ENCODE measurements at regions not wholly inside any gene's neighbourhood (a gene's known extent, or its start where the extent isn't known, plus 50 kb on each side); places are given as distances from the start of the nearest gene placed in this dataset.
A peak's percentile ranks its signal among the peaks of the same experiment; 100 is the strongest.

DNA sequence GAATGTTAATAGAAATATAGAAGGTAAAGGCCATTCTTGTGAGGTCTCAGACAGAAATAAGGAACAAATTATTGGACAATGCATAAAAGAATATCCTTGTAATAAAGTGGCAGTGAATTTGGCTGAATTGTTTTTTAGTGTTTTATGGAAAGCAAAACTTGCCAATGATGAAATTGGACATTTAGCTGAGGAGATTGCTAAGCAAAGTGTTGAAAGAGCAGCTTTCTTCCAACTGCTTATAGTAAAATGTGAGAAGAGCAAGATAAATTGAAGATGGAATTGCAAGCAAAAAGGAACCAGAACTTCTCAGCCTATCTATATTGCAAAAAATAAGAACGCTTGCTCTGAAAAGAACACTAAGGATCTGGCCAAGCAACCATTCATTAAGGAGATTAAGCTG, 245.7 kb downstream of the MREG start:
- peaks cover 0 to 8% (median 8%) of the 10 kb centered on the region in 5 donors for H3K9me3 ChIP-seq (ENCODE audit: control insufficient read depth in 5 of 5, low read length in 5 of 5)
- no peaks in the 10 kb centered on the region for H3K36me3 ChIP-seq (ENCODE audit: control insufficient read depth in 5 of 5, insufficient read depth in 5 of 5, low read length in 5 of 5)
- no peaks in the 10 kb centered on the region for H3K27me3 ChIP-seq (ENCODE audit: control insufficient read depth in 5 of 5, insufficient read depth in 4 of 5, low read length in 5 of 5)
- H3K4me1 ChIP-seq (ENCODE audit: control insufficient read depth in 5 of 5, insufficient read depth in 5 of 5, low read length in 5 of 5): peaks cover 0 to 6% (median 5%) of the 10 kb centered on the region in 5 donors
- no peak overlapping the region for H3K9ac ChIP-seq (ENCODE audit: low read length in 5 of 5)
- no peak overlapping the region for H3K4me3 ChIP-seq (ENCODE audit: low read depth in 1 of 5, low read length in 5 of 5)
- no peak overlapping the region for H3K27ac ChIP-seq (ENCODE audit: low read depth, low read length)

DNA sequence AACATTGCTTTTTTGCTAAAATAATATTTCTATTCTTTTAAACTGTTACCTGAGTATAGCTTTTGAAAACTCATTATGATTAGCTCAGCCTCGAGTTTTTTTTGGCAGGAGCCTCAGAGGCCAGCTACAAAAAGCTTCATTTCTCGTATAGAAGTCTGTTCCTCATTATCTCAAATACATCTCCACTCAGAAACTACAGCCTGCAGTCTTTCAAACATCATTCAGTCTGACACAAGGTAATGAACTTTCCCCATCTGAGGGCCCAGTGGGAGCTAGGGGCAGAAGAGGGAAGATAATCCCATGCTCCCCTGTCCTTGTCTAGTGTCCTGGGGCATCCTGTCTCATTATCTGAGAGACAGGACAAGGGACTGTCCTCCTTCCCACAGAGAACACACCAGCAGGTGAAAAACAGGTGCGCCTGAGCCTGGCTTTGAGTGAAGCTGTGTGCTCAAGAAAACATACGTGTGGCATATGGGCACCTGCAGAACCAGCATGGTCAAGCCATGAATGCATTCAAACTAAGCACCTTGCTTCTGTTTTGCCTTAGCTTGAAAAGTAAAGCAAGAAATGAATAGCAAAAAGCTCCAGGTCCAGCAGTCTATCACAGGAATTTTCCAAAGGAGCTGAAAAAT, 247.5 kb downstream of the MREG start:
- Histone ChIP-seq H3K27me3 (ENCODE audit: control insufficient read depth in 5 of 5, insufficient read depth in 4 of 5, low read length in 5 of 5) (no peaks in the 10 kb centered on the region), H3K27ac (ENCODE audit: low read depth, low read length) (no peak overlapping the region)

DNA sequence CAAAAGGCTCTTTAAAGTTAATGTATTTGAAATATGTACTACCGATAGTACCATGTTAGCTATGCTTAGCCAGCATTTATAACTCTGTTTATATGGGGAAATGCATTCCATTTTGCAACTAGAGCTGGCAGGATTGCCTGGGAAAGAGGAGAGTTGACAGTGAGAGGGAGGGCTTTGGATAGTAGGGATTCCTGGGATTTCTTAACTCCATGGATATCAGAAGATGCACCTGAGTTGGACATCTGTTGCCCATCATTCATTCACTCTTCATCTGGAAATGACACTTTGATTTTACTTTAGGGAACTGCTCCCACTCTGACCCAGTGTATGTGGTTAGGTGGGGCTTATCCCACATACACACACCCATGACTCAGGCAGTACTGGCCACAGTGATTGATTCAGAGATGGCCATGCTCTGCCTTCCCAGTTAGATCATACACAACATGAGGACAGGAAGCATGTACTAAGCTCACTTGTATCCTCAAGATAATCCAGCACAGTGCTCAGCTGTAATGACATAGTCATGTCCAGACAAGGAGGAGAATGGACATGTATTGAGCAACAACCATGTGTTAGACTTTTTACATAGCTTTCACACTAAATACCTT, 248.8 kb downstream of the MREG start:
- H3K36me3 ChIP-seq (ENCODE audit: control insufficient read depth in 5 of 5, insufficient read depth in 5 of 5, low read length in 5 of 5): no peaks in the 10 kb centered on the region
- no peak overlapping the region for H3K27ac ChIP-seq (ENCODE audit: low read depth, low read length)
- H3K4me1 ChIP-seq (ENCODE audit: control insufficient read depth in 5 of 5, insufficient read depth in 5 of 5, low read length in 5 of 5): peaks cover 0 to 6% (median 5%) of the 10 kb centered on the region in 5 donors
- H3K9me3 ChIP-seq (ENCODE audit: control insufficient read depth in 5 of 5, low read length in 5 of 5): peaks cover 0 to 8% (median 8%) of the 10 kb centered on the region in 5 donors
- no peak overlapping the region for H3K4me3 ChIP-seq (ENCODE audit: low read depth in 1 of 5, low read length in 5 of 5)
- H3K9ac ChIP-seq (ENCODE audit: low read length in 5 of 5): no peak overlapping the region
- H3K27me3 ChIP-seq (ENCODE audit: control insufficient read depth in 5 of 5, insufficient read depth in 4 of 5, low read length in 5 of 5): no peaks in the 10 kb centered on the region

More for the DNA sequence above, 247.5 kb downstream of the MREG start:
- no peak overlapping the region for H3K9ac ChIP-seq (ENCODE audit: low read length in 5 of 5)
- peaks cover 0 to 6% (median 5%) of the 10 kb centered on the region in 5 donors for H3K4me1 ChIP-seq (ENCODE audit: control insufficient read depth in 5 of 5, insufficient read depth in 5 of 5, low read length in 5 of 5)
- H3K9me3 ChIP-seq (ENCODE audit: control insufficient read depth in 5 of 5, low read length in 5 of 5): peaks cover 0 to 8% (median 8%) of the 10 kb centered on the region in 5 donors
- H3K4me3 ChIP-seq (ENCODE audit: low read depth in 1 of 5, low read length in 5 of 5): no peak overlapping the region
- H3K36me3 ChIP-seq (ENCODE audit: control insufficient read depth in 5 of 5, insufficient read depth in 5 of 5, low read length in 5 of 5): no peaks in the 10 kb centered on the region

DNA sequence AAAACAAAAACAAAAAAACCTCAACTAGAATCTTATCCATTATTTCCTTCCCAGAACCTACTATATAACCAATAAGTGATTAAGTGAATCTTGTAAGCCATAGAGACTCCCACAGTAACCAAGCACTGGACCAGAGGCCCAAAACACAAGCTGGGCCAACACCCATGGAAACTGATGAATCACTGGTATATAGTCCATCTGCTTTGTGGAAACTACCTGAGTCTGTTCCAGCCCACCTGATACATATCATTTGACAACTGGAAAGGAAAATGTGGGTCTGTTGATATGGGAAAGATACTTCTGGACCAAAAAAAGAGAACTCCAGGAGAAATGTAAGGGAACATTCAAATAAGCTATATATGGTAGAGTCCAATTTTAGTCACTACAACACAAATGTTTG, 252.8 kb downstream of the MREG start:
- Histone ChIP-seq H3K9ac (ENCODE audit: low read length in 5 of 5) (no peak overlapping the region), H3K27me3 (ENCODE audit: control insufficient read depth in 5 of 5, insufficient read depth in 4 of 5, low read length in 5 of 5) (no peaks in the 10 kb centered on the region), H3K36me3 (ENCODE audit: control insufficient read depth in 5 of 5, insufficient read depth in 5 of 5, low read length in 5 of 5) (no peaks in the 10 kb centered on the region), H3K9me3 (ENCODE audit: control insufficient read depth in 5 of 5, low read length in 5 of 5) (no peaks in the 10 kb centered on the region), H3K4me3 (ENCODE audit: low read depth in 1 of 5, low read length in 5 of 5) (no peak overlapping the region), H3K4me1 (ENCODE audit: control insufficient read depth in 5 of 5, insufficient read depth in 5 of 5, low read length in 5 of 5) (peaks cover 0 to 25% (median 15%) of the 10 kb centered on the region in 5 donors), H3K27ac (ENCODE audit: low read depth, low read length) (no peak overlapping the region)

DNA sequence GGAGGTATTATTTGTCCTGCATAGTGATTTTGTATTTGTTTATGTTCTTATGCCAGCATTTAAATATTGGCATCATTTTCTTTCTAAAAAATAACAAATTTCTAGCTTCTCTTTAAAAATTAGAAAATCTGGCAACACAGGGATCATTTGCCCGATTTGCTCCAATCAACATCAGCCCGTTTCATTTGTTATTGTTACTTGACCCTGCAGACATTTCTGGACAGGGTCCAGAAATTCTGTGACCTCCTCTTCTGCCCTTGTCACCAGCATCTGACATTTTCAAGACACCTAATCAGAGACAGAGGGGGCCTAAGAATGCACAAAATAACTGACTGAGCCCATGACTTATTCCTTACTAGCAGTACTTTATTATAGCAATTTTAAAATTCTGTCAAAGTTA, 253.3 kb downstream of the MREG start:
- Histone ChIP-seq H3K27ac (ENCODE audit: low read depth, low read length) (no peak overlapping the region), H3K27me3 (ENCODE audit: control insufficient read depth in 5 of 5, insufficient read depth in 4 of 5, low read length in 5 of 5) (no peaks in the 10 kb centered on the region), H3K36me3 (ENCODE audit: control insufficient read depth in 5 of 5, insufficient read depth in 5 of 5, low read length in 5 of 5) (no peaks in the 10 kb centered on the region), H3K9ac (ENCODE audit: low read length in 5 of 5) (no peak overlapping the region), H3K4me1 (ENCODE audit: control insufficient read depth in 5 of 5, insufficient read depth in 5 of 5, low read length in 5 of 5) (peaks cover 0 to 25% (median 20%) of the 10 kb centered on the region in 5 donors), H3K9me3 (ENCODE audit: control insufficient read depth in 5 of 5, low read length in 5 of 5) (no peaks in the 10 kb centered on the region), H3K4me3 (ENCODE audit: low read depth in 1 of 5, low read length in 5 of 5) (no peak overlapping the region)

DNA sequence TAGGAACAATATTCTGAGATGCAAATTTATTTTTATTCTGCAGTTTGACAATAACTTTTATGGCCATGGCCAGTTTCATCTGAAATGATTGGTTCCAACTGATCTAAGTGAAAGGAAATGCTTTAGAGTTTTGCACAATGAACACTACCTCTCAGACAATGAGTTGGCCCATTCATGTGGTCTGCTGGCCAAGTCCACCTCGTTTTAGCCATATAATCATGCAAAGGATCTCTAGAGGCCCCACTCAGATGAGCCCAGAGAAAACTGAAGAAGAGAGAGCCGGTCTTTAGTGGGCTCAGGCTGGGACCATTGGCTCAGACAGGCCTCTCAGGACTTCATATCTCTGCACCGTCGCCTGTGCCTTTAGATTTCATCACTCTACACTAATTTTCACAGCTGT, 254.7 kb downstream of the MREG start:
- Histone ChIP-seq H3K4me1 (ENCODE audit: control insufficient read depth in 5 of 5, insufficient read depth in 5 of 5, low read length in 5 of 5) (peaks cover 0 to 32% (median 25%) of the 10 kb centered on the region in 5 donors), H3K9me3 (ENCODE audit: control insufficient read depth in 5 of 5, low read length in 5 of 5) (no peaks in the 10 kb centered on the region), H3K4me3 (ENCODE audit: low read depth in 1 of 5, low read length in 5 of 5) (peak overlapping the region in 1 of 5 donors; percentile 1), H3K27me3 (ENCODE audit: control insufficient read depth in 5 of 5, insufficient read depth in 4 of 5, low read length in 5 of 5) (no peaks in the 10 kb centered on the region), H3K9ac (ENCODE audit: low read length in 5 of 5) (no peak overlapping the region), H3K36me3 (ENCODE audit: control insufficient read depth in 5 of 5, insufficient read depth in 5 of 5, low read length in 5 of 5) (no peaks in the 10 kb centered on the region), H3K27ac (ENCODE audit: low read depth, low read length) (no peak overlapping the region)

DNA sequence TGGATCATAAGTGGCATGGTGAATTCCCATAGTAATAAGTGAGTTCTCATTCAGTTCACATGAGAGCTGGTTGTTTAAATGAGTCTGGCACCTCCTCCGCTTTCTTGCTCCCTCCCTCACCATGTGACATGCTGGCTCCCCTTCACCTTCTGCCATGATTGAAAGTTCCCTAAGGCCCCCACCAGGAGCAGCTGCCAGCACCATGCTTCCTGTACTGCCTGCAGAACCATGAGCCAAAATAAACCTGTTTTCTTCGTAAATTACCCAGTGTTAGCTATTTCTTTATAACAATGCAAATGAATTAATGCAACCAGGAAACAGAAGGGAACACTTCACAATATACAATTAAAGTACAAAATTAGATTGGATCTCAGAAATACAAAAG, 257.0 kb downstream of the MREG start:
- Histone ChIP-seq H3K4me1 (ENCODE audit: control insufficient read depth in 5 of 5, insufficient read depth in 5 of 5, low read length in 5 of 5) (peaks cover 0 to 34% (median 29%) of the 10 kb centered on the region in 5 donors), H3K36me3 (ENCODE audit: control insufficient read depth in 5 of 5, insufficient read depth in 5 of 5, low read length in 5 of 5) (no peaks in the 10 kb centered on the region), H3K27me3 (ENCODE audit: control insufficient read depth in 5 of 5, insufficient read depth in 4 of 5, low read length in 5 of 5) (no peaks in the 10 kb centered on the region), H3K4me3 (ENCODE audit: low read depth in 1 of 5, low read length in 5 of 5) (no peak overlapping the region), H3K27ac (ENCODE audit: low read depth, low read length) (no peak overlapping the region), H3K9ac (ENCODE audit: low read length in 5 of 5) (no peak overlapping the region), H3K9me3 (ENCODE audit: control insufficient read depth in 5 of 5, low read length in 5 of 5) (no peaks in the 10 kb centered on the region)

DNA sequence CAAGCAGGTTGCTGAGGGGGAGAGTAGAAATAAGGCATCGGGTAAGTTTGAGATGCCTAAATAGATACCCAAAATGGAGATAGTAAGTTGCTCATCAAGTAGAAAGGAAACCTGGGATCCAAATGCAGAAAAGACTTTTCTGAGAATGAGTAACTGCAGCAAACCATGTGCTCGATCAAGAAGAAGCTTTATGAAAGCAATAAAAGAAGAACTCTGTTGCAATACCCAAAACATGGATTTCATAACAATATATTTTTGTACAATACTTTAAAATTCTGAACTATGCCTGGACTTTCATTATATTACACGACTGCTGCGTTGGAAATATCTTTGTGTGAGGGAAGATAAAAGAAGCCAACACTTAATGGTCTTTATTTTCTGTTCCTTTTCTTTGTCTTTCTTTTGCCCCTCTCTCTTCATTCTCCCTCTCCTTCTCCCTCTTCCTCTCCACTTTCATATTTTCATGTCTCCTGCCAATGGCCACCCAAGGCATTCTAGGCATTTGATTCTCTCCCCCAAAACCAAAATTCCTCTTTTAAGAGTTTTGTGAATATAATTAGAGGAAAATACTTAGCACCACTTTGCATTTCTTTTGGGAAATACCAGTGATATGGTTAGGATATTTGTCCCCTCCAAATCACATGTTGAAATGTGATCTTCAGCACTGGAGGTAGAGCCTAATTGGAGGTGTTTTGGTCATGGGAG, 257.6 kb downstream of the MREG start:
- no peak overlapping the region for H3K4me3 ChIP-seq (ENCODE audit: low read depth in 1 of 5, low read length in 5 of 5)
- no peak overlapping the region for H3K9ac ChIP-seq (ENCODE audit: low read length in 5 of 5)
- peaks cover 0 to 32% (median 29%) of the 10 kb centered on the region in 5 donors for H3K4me1 ChIP-seq (ENCODE audit: control insufficient read depth in 5 of 5, insufficient read depth in 5 of 5, low read length in 5 of 5)
- no peaks in the 10 kb centered on the region for H3K9me3 ChIP-seq (ENCODE audit: control insufficient read depth in 5 of 5, low read length in 5 of 5)
- H3K36me3 ChIP-seq (ENCODE audit: control insufficient read depth in 5 of 5, insufficient read depth in 5 of 5, low read length in 5 of 5): no peaks in the 10 kb centered on the region
- no peak overlapping the region for H3K27ac ChIP-seq (ENCODE audit: low read depth, low read length)
- no peaks in the 10 kb centered on the region for H3K27me3 ChIP-seq (ENCODE audit: control insufficient read depth in 5 of 5, insufficient read depth in 4 of 5, low read length in 5 of 5)

DNA sequence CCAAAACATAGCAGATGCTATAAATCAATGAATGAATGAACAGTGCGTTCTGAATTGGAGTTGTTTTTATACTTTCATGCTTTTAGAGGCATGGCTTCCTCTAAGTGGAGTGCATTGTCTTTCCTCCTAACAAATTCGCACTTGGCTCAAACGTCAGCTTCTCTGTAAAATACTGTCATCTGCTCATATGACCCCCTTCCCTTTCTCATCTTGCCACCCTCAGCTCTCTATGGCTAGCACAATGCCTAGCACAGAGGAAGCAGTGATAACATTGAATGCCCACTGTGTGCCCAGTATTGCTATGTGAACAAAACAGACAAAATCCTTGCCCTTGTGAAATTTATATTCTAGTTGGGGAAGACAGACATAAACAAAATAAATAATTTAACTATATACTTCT, 258.8 kb downstream of the MREG start:
- Histone ChIP-seq H3K9ac (ENCODE audit: low read length in 5 of 5) (no peak overlapping the region), H3K4me1 (ENCODE audit: control insufficient read depth in 5 of 5, insufficient read depth in 5 of 5, low read length in 5 of 5) (peaks cover 4 to 43% (median 38%) of the 10 kb centered on the region in 5 donors)

DNA sequence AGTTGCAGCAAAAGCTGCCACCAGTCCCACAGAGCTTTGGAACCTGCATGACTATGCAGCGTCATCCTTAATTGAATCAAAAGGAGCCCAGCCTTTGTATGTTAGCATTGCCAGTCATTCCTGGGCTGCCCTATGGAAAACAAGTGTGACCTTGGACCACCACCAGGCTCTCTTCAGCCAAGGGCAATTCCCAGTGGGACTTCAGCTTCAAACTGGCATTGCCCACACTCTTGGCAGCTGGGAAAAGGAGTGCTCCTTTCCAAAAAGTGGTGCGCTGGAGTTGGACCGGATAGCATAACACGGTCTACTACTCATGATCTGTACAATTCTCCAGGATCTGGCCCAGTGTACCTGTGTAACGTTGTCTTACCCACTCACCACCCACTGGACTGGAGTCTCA, 259.5 kb downstream of the MREG start:
- H3K36me3 ChIP-seq (ENCODE audit: control insufficient read depth in 5 of 5, insufficient read depth in 5 of 5, low read length in 5 of 5): no peaks in the 10 kb centered on the region
- no peak overlapping the region for H3K27ac ChIP-seq (ENCODE audit: low read depth, low read length)
- no peaks in the 10 kb centered on the region for H3K27me3 ChIP-seq (ENCODE audit: control insufficient read depth in 5 of 5, insufficient read depth in 4 of 5, low read length in 5 of 5)
- no peak overlapping the region for H3K9ac ChIP-seq (ENCODE audit: low read length in 5 of 5)
- H3K9me3 ChIP-seq (ENCODE audit: control insufficient read depth in 5 of 5, low read length in 5 of 5): no peaks in the 10 kb centered on the region
- peaks cover 9 to 50% (median 45%) of the 10 kb centered on the region in 5 donors for H3K4me1 ChIP-seq (ENCODE audit: control insufficient read depth in 5 of 5, insufficient read depth in 5 of 5, low read length in 5 of 5)
- no peak overlapping the region for H3K4me3 ChIP-seq (ENCODE audit: low read depth in 1 of 5, low read length in 5 of 5)

More for the DNA sequence above, 258.8 kb downstream of the MREG start:
- Histone ChIP-seq H3K27me3 (ENCODE audit: control insufficient read depth in 5 of 5, insufficient read depth in 4 of 5, low read length in 5 of 5) (no peaks in the 10 kb centered on the region), H3K27ac (ENCODE audit: low read depth, low read length) (no peak overlapping the region), H3K36me3 (ENCODE audit: control insufficient read depth in 5 of 5, insufficient read depth in 5 of 5, low read length in 5 of 5) (no peaks in the 10 kb centered on the region), H3K9me3 (ENCODE audit: control insufficient read depth in 5 of 5, low read length in 5 of 5) (no peaks in the 10 kb centered on the region), H3K4me3 (ENCODE audit: low read depth in 1 of 5, low read length in 5 of 5) (no peak overlapping the region)
